Skeletal muscle satellite cell (primary cell): ENCODE measurements at regions not wholly inside any gene's neighbourhood (a gene's known extent, or its start where the extent isn't known, plus 50 kb on each side); places are given as distances from the start of the nearest gene placed in this dataset.
"Not testable (repeated sequence)": the region's sequence is repeated elsewhere in the genome, so short reads cannot be mapped to it uniquely, and the experiment has no call there.

Experiments used
- H3K27me3 ChIP-seq: 2 replicates; pipeline ENCODE4 v1.7.0; 2013; ENCODE audit warnings: low read length; ENCODE audit not compliant: control insufficient read depth, insufficient read depth
- H3K36me3 ChIP-seq: 2 replicates; pipeline ENCODE4 v1.7.0; 2013; ENCODE audit warnings: mild to moderate bottlenecking, control low read depth, low read length; ENCODE audit not compliant: insufficient read depth
- H3K4me1 ChIP-seq: 2 replicates; pipeline ENCODE4 v1.7.0; 2013; ENCODE audit warnings: low read length; ENCODE audit not compliant: control insufficient read depth, insufficient read depth
- H3K4me2 ChIP-seq: 2 replicates; pipeline ENCODE4 v1.7.0; 2013; ENCODE audit warnings: mild to moderate bottlenecking, low read length
- H3K4me3 ChIP-seq: 2 replicates; pipeline ENCODE4 v1.7.0; 2013; ENCODE audit warnings: low read length
- H3K9ac ChIP-seq: 2 replicates; pipeline ENCODE4 v1.7.0; 2013; ENCODE audit warnings: mild to moderate bottlenecking, low read depth, low read length, moderate library complexity
- H3K9me3 ChIP-seq: replicated peaks from 2 replicates; pipeline ENCODE4 v1.7.0; 2013; ENCODE audit warnings: mild to moderate bottlenecking, control low read depth, low read length

- H3K4me1 ChIP-seq, result no peaks in the 10 kb centered on the region
- no peaks in the 10 kb centered on the region for H3K27me3 ChIP-seq
- H3K4me2 ChIP-seq, result no peak overlapping the region
- no peak overlapping the region for H3K4me3 ChIP-seq
- no peaks in the 10 kb centered on the region for H3K36me3 ChIP-seq
- H3K9ac ChIP-seq, result no peak overlapping the region
- H3K9me3 ChIP-seq, result no peaks in the 10 kb centered on the region
Observed at GRCh38 chr10:57102236-57102635, 741.2 kb upstream of the ZWINT start.

- no peak overlapping the region for H3K9ac ChIP-seq
- no peaks in the 10 kb centered on the region for H3K36me3 ChIP-seq
- H3K4me2 ChIP-seq, result no peak overlapping the region
- no peaks in the 10 kb centered on the region for H3K4me1 ChIP-seq
- H3K4me3 ChIP-seq, result no peak overlapping the region
- no peaks in the 10 kb centered on the region for H3K27me3 ChIP-seq
- peaks cover 9% of the 10 kb centered on the region for H3K9me3 ChIP-seq
Observed at GRCh38 chr10:57098146-57098545, 737.1 kb upstream of the ZWINT start.

GRCh38 chr10:57096044-57096443 is 735.0 kb upstream of the ZWINT start:
- no peaks in the 10 kb centered on the region for H3K27me3 ChIP-seq
- H3K9ac ChIP-seq, result no peak overlapping the region

GRCh38 chr10:57094965-57095364 is 733.9 kb upstream of the ZWINT start:
- no peak overlapping the region for H3K4me3 ChIP-seq
- no peak overlapping the region for H3K9ac ChIP-seq
- H3K4me1 ChIP-seq, result no peaks in the 10 kb centered on the region
- no peaks in the 10 kb centered on the region for H3K36me3 ChIP-seq
- H3K27me3 ChIP-seq, result no peaks in the 10 kb centered on the region
- no peak overlapping the region for H3K4me2 ChIP-seq
- peaks cover 9% of the 10 kb centered on the region for H3K9me3 ChIP-seq

More at GRCh38 chr10:57096044-57096443, 735.0 kb upstream of the ZWINT start:
- H3K36me3 ChIP-seq, result no peaks in the 10 kb centered on the region
- no peak overlapping the region for H3K4me2 ChIP-seq
- peaks cover 9% of the 10 kb centered on the region for H3K9me3 ChIP-seq
- no peaks in the 10 kb centered on the region for H3K4me1 ChIP-seq
- no peak overlapping the region for H3K4me3 ChIP-seq

- no peaks in the 10 kb centered on the region for H3K4me1 ChIP-seq
- no peak overlapping the region for H3K9ac ChIP-seq
- no peaks in the 10 kb centered on the region for H3K36me3 ChIP-seq
- H3K9me3 ChIP-seq, result peaks cover 9% of the 10 kb centered on the region
- no peak overlapping the region for H3K4me3 ChIP-seq
- no peak overlapping the region for H3K4me2 ChIP-seq
- no peaks in the 10 kb centered on the region for H3K27me3 ChIP-seq
Observed at GRCh38 chr10:57094083-57094482, 733.0 kb upstream of the ZWINT start.

- H3K4me2 ChIP-seq, result no peak overlapping the region
- peaks cover 4% of the 10 kb centered on the region for H3K9me3 ChIP-seq
- H3K4me1 ChIP-seq, result no peaks in the 10 kb centered on the region
- H3K27me3 ChIP-seq, result no peaks in the 10 kb centered on the region
- H3K4me3 ChIP-seq, result no peak overlapping the region
- H3K36me3 ChIP-seq, result no peaks in the 10 kb centered on the region
- H3K9ac ChIP-seq, result no peak overlapping the region
Observed at GRCh38 chr10:57053530-57053929, 692.5 kb upstream of the ZWINT start.

- Histone ChIP-seq H3K27me3 (no peaks in the 10 kb centered on the region), H3K4me2 (no peak overlapping the region), H3K36me3 (no peaks in the 10 kb centered on the region), H3K4me1 (no peaks in the 10 kb centered on the region), H3K9ac (no peak overlapping the region), H3K4me3 (no peak overlapping the region), H3K9me3 (peaks cover 4% of the 10 kb centered on the region)
Observed at GRCh38 chr10:57049096-57049495, 688.0 kb upstream of the ZWINT start.

GRCh38 chr10:57038531-57038930 is 677.5 kb upstream of the ZWINT start:
- H3K9ac ChIP-seq, result no peak overlapping the region
- H3K36me3 ChIP-seq, result no peaks in the 10 kb centered on the region
- H3K4me2 ChIP-seq, result no peak overlapping the region
- H3K27me3 ChIP-seq, result no peaks in the 10 kb centered on the region
- H3K9me3 ChIP-seq, result no peaks in the 10 kb centered on the region
- no peaks in the 10 kb centered on the region for H3K4me1 ChIP-seq
- H3K4me3 ChIP-seq, result no peak overlapping the region

- Histone ChIP-seq H3K4me3 (no peak overlapping the region), H3K27me3 (no peaks in the 10 kb centered on the region), H3K9me3 (peaks cover 1% of the 10 kb centered on the region), H3K9ac (no peak overlapping the region), H3K4me1 (no peaks in the 10 kb centered on the region), H3K4me2 (no peak overlapping the region), H3K36me3 (no peaks in the 10 kb centered on the region)
Observed at GRCh38 chr10:57035310-57035709, 674.3 kb upstream of the ZWINT start.

GRCh38 chr10:57032301-57032700 is 671.2 kb upstream of the ZWINT start:
- H3K4me3 ChIP-seq, H3K27me3 ChIP-seq, H3K36me3 ChIP-seq, H3K4me1 ChIP-seq, H3K9me3 ChIP-seq, H3K4me2 ChIP-seq, H3K9ac ChIP-seq: not testable (repeated sequence)

- H3K27me3 ChIP-seq, result no peaks in the 10 kb centered on the region
- H3K4me3 ChIP-seq, result no peak overlapping the region
- peaks cover 7% of the 10 kb centered on the region for H3K9me3 ChIP-seq
- H3K4me1 ChIP-seq, result no peaks in the 10 kb centered on the region
- no peak overlapping the region for H3K4me2 ChIP-seq
- no peak overlapping the region for H3K9ac ChIP-seq
- H3K36me3 ChIP-seq, result no peaks in the 10 kb centered on the region
Observed at GRCh38 chr10:57031346-57031745, 670.3 kb upstream of the ZWINT start.

- Histone ChIP-seq H3K4me1 (no peaks in the 10 kb centered on the region), H3K36me3 (no peaks in the 10 kb centered on the region), H3K27me3 (no peaks in the 10 kb centered on the region), H3K4me3 (no peak overlapping the region), H3K9me3 (peaks cover 7% of the 10 kb centered on the region), H3K9ac (no peak overlapping the region), H3K4me2 (no peak overlapping the region)
Observed at GRCh38 chr10:57026307-57026706, 665.2 kb upstream of the ZWINT start.
